Psoas muscle (tissue), 7 donors: ENCODE measurements at regions not wholly inside any gene's neighbourhood (a gene's known extent, or its start where the extent isn't known, plus 50 kb on each side); places are given as distances from the start of the nearest gene placed in this dataset.

Experiments used
- ATAC-seq, 4 donors: fragments of 200-7000 bp; cut with Tn5 transposase; one replicate each; pipeline ENCODE4 v1.9.1; 2020; ENCODE audit warnings: moderate library complexity in 3 of 4, mild to moderate bottlenecking in 2 of 4
- DNase-seq, 2 donors: peaks; one replicate each; pipeline ENCODE4 v3.0.0-alpha.2; 2020
- H3K27ac ChIP-seq: fragments of 200-600 bp; one replicate; pipeline ENCODE4 v1.8.0; 2022
- H3K27me3 ChIP-seq, 3 donors: fragments of 200-600 bp in 1 of 3; one replicate each; pipeline versions ENCODE4 v1.6.1 to v1.8.0; 2013 to 2022; ENCODE audit warnings: low read length in 2 of 3, mild to moderate bottlenecking in 2 of 3, moderate library complexity in 1 of 3; ENCODE audit not compliant: insufficient read depth in 3 of 3
- H3K36me3 ChIP-seq, 2 donors: fragments of 200-600 bp in 1 of 2; one replicate each; pipeline versions ENCODE4 v1.6.1 to v1.8.0; 2013 to 2022; ENCODE audit warnings: low read depth in 1 of 2, mild to moderate bottlenecking in 1 of 2, moderate library complexity in 1 of 2; ENCODE audit not compliant: insufficient read depth in 1 of 2
- H3K4me1 ChIP-seq: fragments of 200-600 bp; one replicate; pipeline ENCODE4 v1.8.0; 2022
- H3K4me3 ChIP-seq: fragments of 200-600 bp; one replicate; pipeline ENCODE4 v1.8.0; 2022; ENCODE audit warnings: mild to moderate bottlenecking
- H3K9me3 ChIP-seq: fragments of 200-600 bp; one replicate; pipeline ENCODE4 v1.8.0; 2022
- CTCF ChIP-seq: fragments of 200-600 bp; IDR thresholded peaks from one replicate; pipeline ENCODE4 v1.8.0; 2022; ENCODE audit warnings: antibody characterized with exemption
- WGBS, 3 donors: extraction: QIAGEN DNeasy Blood & Tissue Kit; methylation state at CpG; one replicate each; pipeline versions ENCODE4 v1.1.6 to v1.1.7; 2013; 5-methylcytosine and 5-hydroxymethylcytosine counted together
- intact Hi-C, 2 donors: fragments of 100-400 bp; cut with DNase I; formaldehyde crosslinking; loops; one replicate each; pipeline versions ENCODE4 v1.11.0 to v1.14.2; 2022
- donor health status: healthy with polysubstance abuse.
- donor health status: DM: no; HTN: no; CAD: no; lungs with moderate emphysema.
- donor health status: Bipolar disorder and iron deficiency.
- donor health status: healthy.
- donor health status: DM: yes; HTN: yes; CAD: no.
- donor health status: DM: no; HTN: no; CAD: no.
- donor health status: DM: yes; HTN: yes; CAD: no.

GRCh38 chr6:139742671-139743070 lies 368.2 kb upstream of the CITED2 start:
- Histone ChIP-seq H3K27me3 (peaks cover 0 to 2% (median 0%) of the 10 kb centered on the region in 3 donors), H3K9me3 (no peaks in the 10 kb centered on the region), H3K4me1 (peaks cover 7% of the 10 kb centered on the region), H3K4me3 (no peak overlapping the region), H3K36me3 (no peaks in the 10 kb centered on the region), H3K27ac (no peak overlapping the region)
- intact Hi-C loops: no loop called here
- DNase-seq (no peak), ATAC-seq (peak in 1 of 4 donors; percentile 10)
- WGBS, 3 donors: 16 to 47% (median 25%) methylated on average over 1 of the region's 1 CpG
- TF ChIP-seq CTCF: no peak

GRCh38 chr6:139738801-139739455 lies 364.5 kb upstream of the CITED2 start:
- Histone ChIP-seq H3K9me3 (no peaks in the 10 kb centered on the region), H3K36me3 (no peaks in the 10 kb centered on the region), H3K27me3 (peaks cover 0 to 2% (median 0%) of the 10 kb centered on the region in 3 donors), H3K27ac (no peak overlapping the region), H3K4me1 (peaks cover 5% of the 10 kb centered on the region), H3K4me3 (no peak overlapping the region)
- no peak for TF ChIP-seq CTCF
- 74 to 87% (median 83%) methylated on average over 3 of the region's 3 CpGs for WGBS, 3 donors
- DNase-seq (no peak), ATAC-seq (no peak)
- intact Hi-C loops: no loop called here

- H3K27ac ChIP-seq: no peak overlapping the region
- TF ChIP-seq CTCF: no peak
- intact Hi-C loops: no loop called here
- H3K4me3 ChIP-seq: no peak overlapping the region
- H3K4me1 ChIP-seq: peaks cover 6% of the 10 kb centered on the region
- H3K9me3 ChIP-seq: no peaks in the 10 kb centered on the region
- no peaks in the 10 kb centered on the region for H3K36me3 ChIP-seq
- DNase-seq (no peak), ATAC-seq (no peak)
- WGBS, 3 donors: 85 to 91% (median 91%) methylated on average over 2 of the region's 2 CpGs
- H3K27me3 ChIP-seq: peaks cover 0 to 2% (median 0%) of the 10 kb centered on the region in 3 donors
Observed at GRCh38 chr6:139736325-139736906, 362.0 kb upstream of the CITED2 start.

- WGBS, 3 donors: 33 to 48% (median 34%) methylated on average over 3 of the region's 3 CpGs
- peak overlapping the region; percentile 2 for H3K27ac ChIP-seq
- H3K4me1 ChIP-seq: peaks cover 6% of the 10 kb centered on the region
- no peaks in the 10 kb centered on the region for H3K27me3 ChIP-seq
- intact Hi-C loops: no loop called here
- DNase-seq (peak; percentile 27 to 53), ATAC-seq (peak; percentile 67 to 87 (median 76))
- H3K4me3 ChIP-seq: no peak overlapping the region
- no peak for TF ChIP-seq CTCF
- H3K9me3 ChIP-seq: no peaks in the 10 kb centered on the region
- H3K36me3 ChIP-seq: no peaks in the 10 kb centered on the region
Observed at GRCh38 chr6:139732451-139732850, 358.0 kb upstream of the CITED2 start.
